AG20443 (cell line): ENCODE measurements at regions not wholly inside any gene's neighbourhood (a gene's known extent, or its start where the extent isn't known, plus 50 kb on each side); places are given as distances from the start of the nearest gene placed in this dataset.

ENCODE experiments used
- DNase-seq: peaks from one replicate; pipeline ENCODE4 v3.0.0; 2012; ENCODE audit warnings: low spot score, mixed read lengths

DNA sequence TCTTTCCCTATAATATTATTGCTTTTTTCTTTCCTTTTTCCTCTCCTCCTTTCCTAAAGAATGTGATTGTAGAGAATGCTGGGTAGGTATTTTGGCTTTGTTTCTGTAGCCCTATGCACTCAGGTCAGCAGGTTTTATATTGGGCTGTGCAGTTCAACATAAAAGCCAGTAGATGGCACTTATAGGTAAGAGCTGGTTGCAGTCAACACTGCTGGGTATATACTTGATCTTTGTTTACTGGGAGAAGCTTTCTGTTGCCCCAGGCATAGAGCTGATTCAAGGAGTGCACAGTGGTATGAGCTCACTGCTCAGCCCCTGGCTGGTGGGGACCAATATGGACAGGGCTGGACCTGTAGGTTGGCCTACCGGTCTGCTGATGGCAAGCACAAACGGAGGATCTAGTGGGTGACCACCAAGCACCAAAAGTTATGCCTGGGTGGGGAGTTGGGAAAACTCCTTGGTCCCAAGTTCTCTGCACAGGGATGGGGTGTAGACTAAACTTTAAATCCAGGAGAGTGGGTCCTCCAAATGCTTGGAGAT, 378.9 kb downstream of the PMP22 start:
- no peak for DNase-seq

DNA sequence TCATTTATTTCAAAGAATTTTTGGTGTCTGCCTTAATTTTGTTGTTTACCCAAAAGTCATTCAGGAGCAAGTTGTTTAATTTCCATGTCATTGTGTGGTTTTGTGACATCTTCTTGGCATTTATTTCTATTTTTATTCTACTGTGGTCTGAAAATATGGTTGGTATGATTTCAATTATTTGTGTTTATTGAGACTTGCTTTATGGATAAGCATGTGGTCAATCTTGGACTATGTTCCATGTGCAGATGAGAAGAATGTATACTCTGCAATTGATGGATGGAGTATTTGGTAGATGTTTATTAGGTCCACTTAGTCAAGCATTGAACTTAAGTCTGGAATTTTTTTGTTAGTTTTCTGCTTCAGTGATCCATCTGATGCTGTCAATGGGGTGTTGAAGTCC, 383.0 kb downstream of the PMP22 start:
- DNase-seq = no peak

DNA sequence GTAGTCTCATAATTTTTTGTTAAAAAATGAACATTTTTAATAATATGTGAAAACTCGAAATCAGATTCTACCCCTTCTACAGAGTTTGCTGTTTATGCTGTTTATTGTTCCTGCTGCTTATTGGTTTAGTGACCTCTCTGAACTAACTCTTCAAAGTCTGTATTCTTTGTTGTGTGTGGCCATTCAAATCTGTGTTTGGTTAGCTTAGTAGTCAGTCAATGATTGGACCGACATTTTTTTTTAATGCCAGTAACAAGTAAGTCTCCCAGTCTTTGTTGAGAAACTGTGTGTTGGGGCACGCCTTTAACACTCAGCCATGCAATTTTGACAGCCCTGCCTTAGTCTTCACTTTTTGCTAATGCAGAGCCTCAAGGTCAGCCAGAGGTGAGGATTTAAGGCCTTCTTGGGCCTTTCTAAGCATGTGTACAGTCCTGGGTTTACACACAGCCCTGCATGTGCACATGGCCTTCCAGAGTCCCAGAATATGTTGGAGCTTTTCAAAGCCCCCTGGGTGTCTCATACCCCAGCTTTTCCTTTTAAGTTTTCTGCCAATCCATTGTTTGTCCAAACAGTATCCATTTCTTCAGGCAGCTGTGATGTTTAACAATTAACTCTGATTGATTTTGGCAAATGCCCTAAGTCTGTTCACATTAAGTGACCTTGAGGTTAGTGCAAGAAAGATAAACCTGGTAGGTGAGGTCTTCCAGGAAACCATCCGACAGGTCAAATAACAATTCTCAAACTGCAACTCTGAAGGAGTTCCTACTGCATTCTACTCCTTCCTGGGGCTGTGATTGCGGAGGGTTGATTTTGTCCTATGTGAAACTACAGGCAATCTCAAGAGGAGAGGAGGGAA, 389.3 kb downstream of the PMP22 start:
- DNase-seq = no peak

DNA sequence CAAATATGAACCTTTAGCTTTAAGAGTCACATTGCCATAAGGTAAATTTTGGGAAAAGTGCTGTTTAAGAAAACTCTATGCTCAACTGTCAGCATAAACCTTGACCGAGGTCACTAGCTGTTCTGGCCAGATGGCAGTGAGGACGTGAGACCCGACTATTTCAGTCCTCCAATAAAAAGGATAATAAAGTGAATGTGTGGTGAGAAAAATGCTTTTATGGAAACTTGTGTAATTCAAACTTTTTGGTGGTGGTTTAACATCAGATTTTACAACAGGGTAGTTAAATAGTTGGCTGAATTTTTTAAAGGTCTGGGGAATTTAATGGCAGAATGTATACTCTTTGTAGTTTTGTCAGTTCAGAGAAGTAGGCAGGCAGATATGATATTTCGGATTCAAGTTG, 391.1 kb downstream of the PMP22 start:
- DNase-seq = no peak

DNA sequence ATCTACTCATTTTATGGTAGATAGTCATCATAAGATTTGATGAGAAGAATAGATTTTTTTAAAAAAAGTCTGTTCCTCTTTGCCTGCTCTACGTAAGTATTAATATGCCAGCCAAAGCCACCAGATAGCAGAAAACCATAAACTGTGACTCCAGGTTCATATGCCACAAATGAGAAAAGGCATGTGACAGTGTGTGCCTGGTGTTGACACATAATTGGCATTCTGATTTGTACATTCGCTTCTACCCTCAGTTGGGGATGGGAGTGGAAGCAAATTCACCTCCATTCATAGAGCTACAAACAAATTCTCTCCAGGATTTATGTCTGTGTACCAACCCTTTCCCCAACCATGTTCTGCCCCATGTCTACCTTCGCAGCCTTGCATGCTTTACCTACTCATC, 391.6 kb downstream of the PMP22 start:
- no peak for DNase-seq

DNA sequence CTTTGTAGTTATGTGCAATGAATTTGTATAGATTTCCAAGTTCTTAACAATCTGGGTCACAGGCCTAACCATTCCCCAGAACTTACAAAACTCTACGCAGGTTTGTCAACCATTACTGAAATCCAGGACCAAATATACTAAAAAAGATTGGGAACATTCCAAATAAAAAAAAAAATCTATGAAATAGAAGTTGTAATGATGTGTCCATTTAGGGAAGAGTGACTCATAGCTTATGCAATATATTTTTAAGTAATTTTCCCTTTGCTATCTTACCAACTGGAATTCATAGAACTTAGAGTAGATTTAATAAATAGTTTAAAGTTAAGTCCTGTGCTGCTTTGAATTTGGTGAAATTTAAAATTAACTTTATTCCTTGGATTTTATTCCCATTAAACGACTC, 393.2 kb downstream of the PMP22 start:
- peak; percentile 24 for DNase-seq

DNA sequence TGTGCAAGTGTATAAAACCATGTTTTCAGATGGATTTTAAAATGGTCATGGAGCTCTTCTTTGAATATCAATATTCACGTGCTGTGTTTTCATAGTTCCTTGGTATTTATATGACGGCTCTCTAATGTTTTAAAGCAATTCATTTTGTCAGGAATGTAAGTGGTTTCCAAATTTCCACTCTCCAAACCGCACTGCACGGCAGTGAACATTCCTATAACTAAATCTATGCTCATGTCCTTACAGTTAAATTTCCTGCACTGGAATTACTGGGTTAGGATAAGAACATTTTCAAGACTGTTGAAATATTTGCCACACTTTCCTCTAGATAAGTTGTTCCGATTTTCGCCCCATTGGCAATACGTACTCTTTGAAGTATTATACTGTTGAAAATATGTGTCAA, 398.9 kb downstream of the PMP22 start:
- peak; percentile 18 for DNase-seq

DNA sequence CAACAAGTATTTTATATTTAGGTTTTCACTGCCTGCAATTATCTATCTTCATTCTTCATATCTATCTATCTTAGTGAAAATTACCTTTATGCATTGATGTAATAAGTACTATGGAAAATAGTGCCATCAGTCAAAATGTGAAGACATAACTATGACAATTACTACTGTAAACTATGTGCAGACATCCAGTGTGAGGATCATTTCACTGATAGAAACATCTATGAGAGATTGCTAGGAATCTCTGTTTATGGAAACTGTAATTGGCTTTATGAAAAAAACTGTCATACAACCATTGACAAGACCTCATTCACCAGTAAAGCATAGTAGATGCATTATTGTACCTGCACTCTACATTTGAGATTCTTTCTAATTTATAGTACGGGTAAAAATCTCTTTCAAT, 401.0 kb downstream of the PMP22 start:
- no peak for DNase-seq

DNA sequence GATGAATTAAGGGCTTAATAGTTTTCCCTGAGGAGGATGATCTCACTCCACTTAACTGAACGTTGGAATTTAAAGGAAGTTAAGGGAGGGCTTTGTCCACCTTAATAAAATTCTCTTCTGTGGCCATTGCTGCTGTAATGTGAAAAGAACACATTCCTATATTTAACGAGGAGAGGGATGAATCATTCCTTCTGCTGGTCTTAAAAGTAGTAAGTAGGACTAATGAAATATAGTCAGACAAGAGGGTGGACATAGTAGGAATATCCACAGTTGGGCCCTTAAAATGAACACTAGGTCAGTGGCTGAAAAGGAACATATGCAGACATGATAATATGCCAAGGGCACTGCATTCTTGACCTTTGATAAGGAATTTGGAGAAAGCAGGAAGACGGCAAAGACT, 405.6 kb downstream of the PMP22 start:
- DNase-seq = no peak

DNA sequence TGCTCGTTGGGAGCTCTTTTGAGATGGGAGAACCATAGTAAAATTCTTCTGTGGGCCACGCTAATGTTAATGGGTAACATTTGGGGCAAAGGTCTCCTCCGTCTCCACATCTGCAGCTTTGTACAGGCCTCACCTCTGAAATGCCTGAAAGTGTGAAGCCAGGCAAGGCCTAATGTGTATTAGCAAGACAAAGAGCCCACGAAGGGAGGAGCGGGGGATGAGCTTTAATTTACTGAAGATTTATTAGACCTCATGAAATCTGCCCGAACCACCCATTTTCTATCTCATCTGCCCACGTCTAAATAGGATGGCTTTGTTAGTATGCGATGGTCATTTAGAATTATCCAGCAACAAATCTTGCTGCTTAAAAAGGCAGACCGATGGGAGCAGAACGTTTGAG, 408.9 kb downstream of the PMP22 start:
- no peak for DNase-seq

DNA sequence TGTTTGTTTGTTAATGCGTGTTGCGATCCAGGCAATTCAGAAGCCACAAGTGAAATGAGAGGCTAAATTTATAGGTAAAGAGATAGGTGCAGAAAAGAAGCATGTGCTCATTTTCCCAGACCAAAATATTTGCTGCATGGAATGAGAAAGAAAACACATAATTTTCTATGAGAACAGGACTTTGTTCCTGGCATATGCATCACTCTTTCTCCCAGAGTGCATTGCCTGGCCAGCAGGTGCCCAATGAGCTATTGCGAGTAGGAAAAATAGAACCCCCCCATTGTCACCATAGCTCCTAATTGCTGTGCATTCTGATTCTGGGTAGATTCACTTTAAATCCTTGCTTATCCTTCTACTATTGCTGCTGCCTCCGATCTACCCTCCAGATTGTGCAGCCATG, 410.4 kb downstream of the PMP22 start:
- DNase-seq = no peak

DNA sequence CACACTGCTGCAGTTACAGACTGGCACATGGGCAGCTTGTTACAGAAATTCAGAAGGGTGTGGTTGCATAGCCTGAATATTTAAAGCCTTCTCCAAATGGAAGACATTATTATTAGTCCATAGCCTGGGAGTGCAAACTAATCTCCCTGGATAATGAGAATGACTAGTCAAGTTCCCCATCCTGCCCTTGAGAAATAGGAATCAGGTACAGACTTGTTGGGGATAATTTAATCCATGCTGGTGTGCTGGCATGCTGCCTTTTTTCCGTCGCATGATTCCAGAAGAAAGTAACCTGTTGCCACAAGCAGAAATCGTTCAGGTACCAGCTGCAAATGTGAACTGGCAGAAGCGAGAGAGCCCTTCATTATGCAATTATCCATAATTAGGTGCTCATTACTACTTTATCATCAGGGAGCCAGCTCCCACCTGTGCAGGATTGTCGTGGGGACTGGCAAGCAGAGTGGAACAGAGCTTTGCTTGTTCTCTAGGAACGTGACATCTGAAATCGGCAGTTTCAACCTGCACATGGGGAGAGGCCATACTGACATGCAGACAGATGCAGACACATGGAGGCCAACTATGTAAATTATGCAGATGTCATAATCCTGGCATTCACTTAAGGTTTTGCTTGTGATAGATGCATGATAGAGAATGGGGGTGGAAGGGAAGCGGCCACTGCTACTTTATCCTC, 419.4 kb downstream of the PMP22 start:
- DNase-seq = peak; percentile 22

DNA sequence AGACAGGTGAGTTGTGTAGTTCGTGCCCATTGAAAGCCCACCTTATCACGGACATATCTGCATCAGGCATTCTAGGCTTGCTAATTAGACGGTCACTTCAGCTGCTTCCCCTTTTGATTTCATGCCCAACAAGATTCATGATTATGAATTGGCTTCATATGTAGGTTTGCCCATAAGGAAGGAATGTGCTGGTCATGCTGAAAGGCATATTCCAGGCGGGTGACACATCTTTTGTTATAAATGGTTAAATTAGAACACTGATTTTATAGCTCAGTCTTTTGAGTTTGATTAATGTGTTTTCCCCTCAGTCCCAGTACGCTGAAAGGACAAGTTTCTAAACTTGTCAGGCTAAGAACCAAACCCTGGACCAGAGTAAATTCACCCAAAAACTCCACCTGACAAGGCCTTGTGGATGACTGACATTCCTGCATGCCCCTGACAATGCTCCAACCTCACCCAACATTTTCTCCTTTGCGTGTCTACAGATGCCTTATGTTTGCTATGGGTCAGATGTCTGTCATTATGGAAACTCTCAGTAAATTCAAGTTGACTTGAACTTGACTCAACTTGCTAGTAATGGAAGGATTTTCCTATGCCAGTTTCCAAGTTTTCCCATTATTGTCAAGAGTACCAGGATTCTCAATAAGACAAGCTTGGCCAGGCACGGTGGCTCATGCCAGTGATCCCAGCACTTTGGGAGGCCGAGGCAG, 421.9 kb downstream of the PMP22 start:
- DNase-seq = no peak

DNA sequence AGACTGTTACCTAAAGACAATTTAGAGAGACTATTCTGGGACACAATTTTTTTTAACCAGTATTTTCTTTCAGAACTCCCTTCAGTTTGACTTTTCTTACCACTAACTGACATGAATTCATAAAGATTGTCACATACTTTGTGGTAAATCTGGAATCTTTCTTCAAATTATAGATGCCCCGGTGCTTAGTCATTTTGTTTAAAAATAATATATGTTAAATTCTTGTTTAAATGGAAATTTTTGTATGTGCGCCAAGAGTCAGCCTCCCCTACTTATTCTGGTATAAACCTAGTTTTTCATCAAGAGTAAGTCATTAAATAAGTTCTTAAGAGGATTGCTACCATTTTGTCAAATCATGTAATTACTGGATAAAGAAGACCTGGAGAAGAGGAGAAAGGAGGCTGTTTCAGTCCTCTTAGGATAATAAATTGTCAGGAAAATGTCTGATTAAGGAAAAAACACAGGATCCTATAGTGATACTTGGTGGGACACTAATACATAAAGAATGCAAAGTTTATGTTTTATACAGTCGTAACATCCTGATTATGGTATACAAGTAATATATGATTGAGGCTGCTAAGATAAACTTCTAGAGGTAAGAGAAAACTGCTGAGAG, 424.4 kb downstream of the PMP22 start:
- DNase-seq = no peak

DNA sequence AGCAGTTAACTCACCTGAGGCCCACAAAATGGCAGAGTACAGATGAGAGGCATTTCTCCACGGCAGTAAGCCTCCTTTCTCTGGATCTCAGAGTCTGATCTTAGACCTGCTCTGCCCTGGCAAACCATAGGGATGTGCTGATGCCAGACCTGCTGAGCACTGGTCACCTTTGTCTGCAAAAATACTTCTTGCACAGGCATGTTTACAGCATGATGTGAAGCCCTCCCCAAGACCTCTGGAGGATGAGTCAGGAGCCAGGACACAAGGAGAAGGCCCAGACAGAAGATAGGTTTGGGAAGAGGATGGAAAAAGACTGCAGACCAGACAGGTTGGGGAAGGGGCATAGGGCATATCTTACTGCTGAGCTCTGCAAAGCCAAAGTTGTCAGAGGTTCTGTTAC, 426.6 kb downstream of the PMP22 start:
- DNase-seq = no peak

DNA sequence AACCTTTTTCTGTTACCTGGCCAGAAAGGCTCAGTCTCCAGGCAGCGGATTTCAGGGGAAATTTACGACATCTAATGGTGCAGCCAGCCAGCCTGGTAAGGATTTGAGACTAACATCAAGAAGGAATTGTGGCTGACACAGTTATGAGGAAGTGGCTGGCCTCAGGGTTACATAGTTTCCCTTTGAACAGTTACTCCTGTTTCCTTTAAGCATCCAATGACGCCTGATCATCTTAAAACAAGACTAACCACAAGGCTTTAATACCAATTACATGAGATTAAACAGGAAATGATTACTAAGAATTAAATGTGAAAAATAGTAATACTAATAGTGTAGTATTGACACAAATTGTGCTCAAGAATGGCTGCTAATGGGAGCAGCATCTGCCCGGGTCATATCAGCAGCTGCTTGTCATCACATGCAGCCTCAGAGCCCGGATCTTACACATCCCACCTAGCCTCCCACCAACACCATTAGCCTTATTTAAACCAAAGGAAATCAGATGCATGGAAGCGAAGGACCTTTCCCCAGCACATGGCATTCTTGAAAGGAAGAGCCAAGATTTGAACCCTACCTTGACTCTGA, 431.8 kb downstream of the PMP22 start:
- DNase-seq = peak; percentile 65

DNA sequence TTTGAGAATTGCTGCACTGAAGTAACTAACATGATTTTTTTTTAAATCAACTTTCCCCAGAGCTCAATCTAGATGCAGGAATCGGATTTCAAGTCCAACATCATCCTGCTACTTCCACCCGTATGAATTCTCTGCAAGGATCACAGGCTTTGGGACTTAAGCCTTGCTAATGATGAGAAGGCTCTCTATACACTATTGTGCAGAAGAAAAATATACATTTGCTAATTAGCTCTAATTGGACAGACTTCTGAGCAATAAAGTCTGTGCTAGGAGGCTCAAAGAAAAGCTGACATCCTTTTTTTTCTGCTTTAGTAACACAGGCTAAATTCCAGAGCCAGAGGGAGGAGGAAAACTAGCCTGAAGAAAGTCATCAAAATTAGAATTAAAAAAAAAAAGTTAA, 433.6 kb downstream of the PMP22 start:
- no peak for DNase-seq

DNA sequence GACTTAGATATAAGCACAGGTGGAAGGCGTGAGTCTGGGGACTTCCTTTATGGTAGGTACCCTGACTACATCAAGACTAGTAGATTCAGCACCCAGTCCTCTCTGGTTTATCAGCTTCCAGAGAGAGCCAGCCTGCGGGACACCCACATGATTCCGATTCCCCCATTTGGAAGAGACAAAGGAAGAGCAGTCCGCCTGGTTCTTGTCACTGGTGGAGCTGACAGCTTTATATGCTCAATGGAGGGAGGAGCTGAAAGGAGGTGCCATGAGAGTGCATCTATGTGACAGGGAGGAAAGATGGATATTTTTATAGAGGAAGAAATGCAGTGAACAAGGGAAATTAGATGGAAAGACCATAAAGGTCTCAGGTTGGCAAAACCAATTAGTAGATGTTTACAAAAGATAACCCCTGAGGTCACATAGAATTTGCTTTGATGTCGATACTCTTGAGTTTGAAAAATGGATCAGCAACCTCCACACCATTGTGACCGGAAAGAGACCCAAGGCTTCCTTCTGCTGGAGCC, 437.7 kb downstream of the PMP22 start:
- DNase-seq = no peak

DNA sequence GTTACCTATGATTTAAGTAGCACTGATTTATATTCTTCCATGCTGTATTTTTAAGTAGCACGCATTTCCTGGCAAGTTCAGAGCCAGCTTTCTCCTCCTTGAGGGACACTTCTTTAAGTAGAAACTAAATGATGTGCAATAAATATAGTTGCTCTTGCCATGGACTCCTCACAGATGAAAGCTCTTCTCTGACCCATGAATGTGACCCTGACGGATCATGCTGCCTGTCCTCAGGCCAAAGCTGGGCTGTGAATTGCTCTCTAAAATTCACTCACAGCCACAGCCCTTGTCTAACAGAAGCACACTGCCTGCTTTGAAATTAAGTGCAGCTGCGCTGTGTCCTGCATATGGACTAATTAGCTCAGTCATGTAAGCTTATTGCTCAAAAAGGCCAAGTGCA, 438.8 kb downstream of the PMP22 start:
- no peak for DNase-seq

DNA sequence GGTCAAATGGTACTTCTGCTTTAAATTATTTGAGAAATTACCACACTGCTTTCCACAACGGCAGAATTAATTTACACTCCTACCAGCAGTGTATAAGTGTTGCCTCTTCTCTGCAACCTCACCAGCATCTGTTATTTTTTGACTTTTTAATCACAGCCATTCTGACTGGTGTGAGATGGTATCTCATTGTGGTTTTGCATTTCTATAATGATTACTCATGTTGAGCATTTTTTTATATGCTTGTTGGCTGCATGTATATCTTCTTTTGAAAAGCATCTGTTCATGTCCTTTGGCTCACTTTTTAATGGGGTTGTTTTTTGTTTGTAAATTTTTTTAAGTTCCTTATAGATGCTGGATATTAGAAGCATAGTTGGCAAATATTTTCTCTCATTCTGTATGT, 446.7 kb downstream of the PMP22 start:
- no peak for DNase-seq

DNA sequence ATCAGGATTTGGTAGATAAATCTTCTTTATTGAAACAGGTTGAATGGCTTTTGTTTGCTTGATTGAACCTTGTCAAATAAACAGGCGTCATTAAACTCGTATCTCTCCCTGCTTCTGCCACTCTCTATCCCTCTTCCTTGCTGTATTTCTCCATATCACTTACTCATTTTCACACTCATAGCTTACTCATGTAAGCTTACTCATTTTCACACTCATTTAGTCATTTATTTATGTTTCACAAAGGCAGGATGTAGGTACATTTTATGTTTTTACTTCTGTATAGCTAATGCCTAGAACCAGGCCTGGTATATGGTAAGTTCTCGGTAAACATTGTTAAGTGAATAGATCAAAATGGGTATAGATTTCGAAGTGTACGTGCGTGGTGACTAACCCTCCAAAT, 450.0 kb downstream of the PMP22 start:
- DNase-seq = no peak
